Ascending aorta (tissue), 2 donors: ENCODE measurements at regions not wholly inside any gene's neighbourhood (a gene's known extent, or its start where the extent isn't known, plus 50 kb on each side); places are given as distances from the start of the nearest gene placed in this dataset.
"Not testable (repeated sequence)": the region's sequence is repeated elsewhere in the genome, so short reads cannot be mapped to it uniquely, and the experiment has no call there.

Source experiments
- DNase-seq, 2 donors: peaks; one replicate each; pipeline ENCODE4 v3.0.0-alpha.2; 2019; ENCODE audit warnings: low spot score in 2 of 2
- H3K27ac ChIP-seq, 2 donors: fragments of 200-600 bp; sonication (generic); one replicate each; pipeline ENCODE4 v1.5.1; 2016 to 2017; ENCODE audit warnings: mild to moderate bottlenecking in 1 of 2
- H3K27me3 ChIP-seq: fragments of 200-600 bp; sonication (generic); one replicate; pipeline ENCODE4 v1.5.1; 2017
- H3K36me3 ChIP-seq, 2 donors: fragments of 200-600 bp; sonication (generic); one replicate each; pipeline ENCODE4 v1.5.1; 2016
- H3K4me1 ChIP-seq, 2 donors: fragments of 200-600 bp; sonication (generic); one replicate each; pipeline ENCODE4 v1.5.1; 2016 to 2017; ENCODE audit warnings: mild to moderate bottlenecking in 1 of 2
- H3K4me3 ChIP-seq, 2 donors: fragments of 200-600 bp; sonication (generic); one replicate each; pipeline ENCODE4 v1.5.1; 2016 to 2017; ENCODE audit warnings: mild to moderate bottlenecking in 1 of 2
- H3K9me3 ChIP-seq, 2 donors: fragments of 200-600 bp; sonication (generic); one replicate each; pipeline ENCODE4 v1.5.1; 2016
- CTCF ChIP-seq, 3 experiments: fragments of 200-600 bp in 2 of 3; fragments of 450-650 bp in 1 of 3; sonication (generic) in 2 of 3; IDR thresholded peaks; one replicate each; pipeline ENCODE4 v1.5.1; 2016 to 2019; ENCODE audit warnings: antibody characterized with exemption in 3 of 3, mild to moderate bottlenecking in 1 of 3, moderate library complexity in 1 of 3
- intact Hi-C: fragments of 100-400 bp; cut with DNase I; formaldehyde crosslinking; loops from one replicate; pipeline ENCODE4 v1.15.1; 2023

GRCh38 chr2:144759746-144760145, 239.8 kb upstream of the ZEB2 start:
- no peaks in the 10 kb centered on the region for H3K4me1 ChIP-seq
- no peak overlapping the region for H3K27ac ChIP-seq
- H3K9me3 ChIP-seq = no peaks in the 10 kb centered on the region
- intact Hi-C loops = no loop called here
- no peak for DNase-seq
- no peaks in the 10 kb centered on the region for H3K36me3 ChIP-seq
- no peak overlapping the region for H3K4me3 ChIP-seq
- H3K27me3 ChIP-seq = no peaks in the 10 kb centered on the region
- no peak for TF ChIP-seq CTCF (IDR thresholded peaks at IDR 0.05)

GRCh38 chr2:144758196-144758595, 238.3 kb upstream of the ZEB2 start:
- H3K4me3 ChIP-seq, H3K4me1 ChIP-seq, intact Hi-C loops, H3K36me3 ChIP-seq, H3K27ac ChIP-seq, H3K9me3 ChIP-seq, H3K27me3 ChIP-seq, DNase-seq: not testable (repeated sequence)

GRCh38 chr2:144753416-144753815, 233.5 kb upstream of the ZEB2 start:
- intact Hi-C loops = no loop called here
- Histone ChIP-seq H3K4me1 (peaks cover 0 to 4% of the 10 kb centered on the region in 2 donors), H3K9me3 (peaks cover under 1 to 22% of the 10 kb centered on the region in 2 donors), H3K27ac (no peak overlapping the region), H3K36me3 (no peaks in the 10 kb centered on the region), H3K4me3 (no peak overlapping the region), H3K27me3 (no peaks in the 10 kb centered on the region)
- no peak for TF ChIP-seq CTCF (IDR thresholded peaks at IDR 0.05)
- DNase-seq = no peak

GRCh38 chr2:144751142-144751905, 231.4 kb upstream of the ZEB2 start:
- intact Hi-C loops = no loop called here
- no peak for DNase-seq
- H3K9me3 ChIP-seq = peaks cover 8 to 32% of the 10 kb centered on the region in 2 donors
- H3K4me1 ChIP-seq = peaks cover 0 to 4% of the 10 kb centered on the region in 2 donors
- no peak overlapping the region for H3K27ac ChIP-seq
- H3K27me3 ChIP-seq = no peaks in the 10 kb centered on the region
- H3K4me3 ChIP-seq = no peak overlapping the region
- no peak for TF ChIP-seq CTCF (IDR thresholded peaks at IDR 0.05)
- H3K36me3 ChIP-seq = no peaks in the 10 kb centered on the region

- no peak for TF ChIP-seq CTCF (IDR thresholded peaks at IDR 0.05)
- H3K4me1 ChIP-seq = peaks cover 0 to 4% of the 10 kb centered on the region in 2 donors
- H3K36me3 ChIP-seq = no peaks in the 10 kb centered on the region
- no peak overlapping the region for H3K27ac ChIP-seq
- no peak for DNase-seq
- intact Hi-C loops = no loop called here
- peaks cover 8 to 32% of the 10 kb centered on the region in 2 donors for H3K9me3 ChIP-seq
- H3K27me3 ChIP-seq = no peaks in the 10 kb centered on the region
- H3K4me3 ChIP-seq = no peak overlapping the region
Observed at GRCh38 chr2:144749188-144749587, 229.3 kb upstream of the ZEB2 start.

GRCh38 chr2:144748443-144748842, 228.5 kb upstream of the ZEB2 start:
- Histone ChIP-seq H3K36me3 (no peaks in the 10 kb centered on the region), H3K9me3 (peaks cover 8 to 32% of the 10 kb centered on the region in 2 donors), H3K4me3 (no peak overlapping the region), H3K27me3 (no peaks in the 10 kb centered on the region), H3K4me1 (peaks cover 0 to 1% of the 10 kb centered on the region in 2 donors), H3K27ac (no peak overlapping the region)
- DNase-seq = no peak
- intact Hi-C loops = no loop called here
- no peak for TF ChIP-seq CTCF (IDR thresholded peaks at IDR 0.05)
